GM23338 (cell line): ENCODE measurements at regions not wholly inside any gene's neighbourhood (a gene's known extent, or its start where the extent isn't known, plus 50 kb on each side); places are given as distances from the start of the nearest gene placed in this dataset.

Experiments
- ATAC-seq: fragments of 200-7000 bp; cut with Tn5 transposase; 3 replicates; pipeline ENCODE4 v1.9.1; 2020
- DNase-seq: peaks from one replicate; pipeline ENCODE4 v3.0.0-alpha.2; 2015; ENCODE audit warnings: low spot score
- H2AFZ ChIP-seq: fragments of 200-600 bp; sonication (generic); 2 replicates; pipeline ENCODE4 v1.8.0; 2016; ENCODE audit warnings: antibody characterized with exemption, mild to moderate bottlenecking, moderate library complexity
- H3F3A ChIP-seq: fragments of 200-600 bp; sonication (generic); replicated peaks from 2 replicates; pipeline ENCODE4 v1.8.0; 2017; ENCODE audit warnings: antibody characterized with exemption, mixed run types, low read depth
- H3K27ac ChIP-seq: fragments of 200-600 bp; sonication (generic); 2 replicates; pipeline ENCODE4 v1.6.1; 2016; ENCODE audit warnings: low read depth
- H3K27me3 ChIP-seq: fragments of 200-600 bp; sonication (generic); 2 replicates; pipeline ENCODE4 v1.8.0; 2016; ENCODE audit warnings: mild to moderate bottlenecking, mixed run types, moderate library complexity; ENCODE audit not compliant: insufficient read depth
- H3K36me3 ChIP-seq: fragments of 200-600 bp; sonication (generic); 2 replicates; pipeline ENCODE4 v1.8.0; 2016; ENCODE audit warnings: mild to moderate bottlenecking; ENCODE audit not compliant: insufficient read depth
- H3K4me1 ChIP-seq: fragments of 200-600 bp; sonication (generic); 2 replicates; pipeline ENCODE4 v1.8.0; 2016; ENCODE audit warnings: mild to moderate bottlenecking, moderate library complexity; ENCODE audit not compliant: insufficient read depth
- H3K4me2 ChIP-seq: fragments of 200-600 bp; sonication (generic); 2 replicates; pipeline ENCODE4 v1.7.1; 2017; ENCODE audit warnings: mixed run types
- H3K4me3 ChIP-seq: fragments of 200-600 bp; sonication (generic); 2 replicates; pipeline ENCODE4 v1.6.1; 2016; ENCODE audit warnings: mixed run types
- H3K79me2 ChIP-seq: fragments of 200-600 bp; sonication (generic); replicated peaks from 2 replicates; pipeline ENCODE4 v1.8.0; 2017; ENCODE audit warnings: mild to moderate bottlenecking; ENCODE audit not compliant: insufficient read depth
- H3K9me2 ChIP-seq: fragments of 200-600 bp; sonication (generic); 2 replicates; pipeline ENCODE4 v1.8.0; 2017; ENCODE audit not compliant: insufficient read depth
- H4K20me1 ChIP-seq: fragments of 200-600 bp; sonication (generic); replicated peaks from 2 replicates; pipeline ENCODE4 v1.8.0; 2017; ENCODE audit warnings: mild to moderate bottlenecking; ENCODE audit not compliant: insufficient read depth
- H3K27ac Mint-ChIP-seq: 2 replicates; pipeline ENCODE4 v1.8.0; 2020; ENCODE audit warnings: inconsistent platforms, mild to moderate bottlenecking, moderate library complexity, mixed read lengths
- H3K27me3 Mint-ChIP-seq: 3 replicates; pipeline ENCODE4 v1.8.0; 2022; ENCODE audit warnings: low read depth, mild to moderate bottlenecking, moderate library complexity, mixed read lengths, inconsistent platforms; ENCODE audit not compliant: insufficient read depth, poor library complexity
- H3K36me3 Mint-ChIP-seq: 3 replicates; pipeline ENCODE4 v1.8.0; 2021; ENCODE audit warnings: low read depth, mild to moderate bottlenecking, inconsistent platforms, moderate library complexity, mixed read lengths
- H3K4me1 Mint-ChIP-seq: 3 replicates; pipeline ENCODE4 v1.8.0; 2020; ENCODE audit warnings: mild to moderate bottlenecking, inconsistent platforms, mixed read lengths
- H3K4me3 Mint-ChIP-seq: 3 replicates; pipeline ENCODE4 v1.8.0; 2021; ENCODE audit warnings: moderate library complexity, mild to moderate bottlenecking, inconsistent platforms, mixed read lengths
- H3K9me3 Mint-ChIP-seq: 3 replicates; pipeline ENCODE4 v1.8.0; 2020; ENCODE audit warnings: moderate library complexity, mild to moderate bottlenecking, inconsistent platforms, mixed read lengths
- CREB1 ChIP-seq: fragments of 250-450 bp; sonication (Bioruptor Pico); IDR thresholded peaks from 2 replicates; pipeline ENCODE4 v1.5.0; 2020; ENCODE audit warnings: low read depth, mild to moderate bottlenecking, moderate library complexity
- CTCF ChIP-seq, 2 experiments: fragments of 200-600 bp in 1 of 2; sonication (generic) in 1 of 2; conservative IDR thresholded peaks; 2 replicates each; pipeline versions ENCODE4 v1.5.1 to v1.6.1; 2016 to 2017; ENCODE audit warnings: antibody characterized with exemption in 2 of 2, low read depth in 2 of 2, mild to moderate bottlenecking in 2 of 2, moderate library complexity in 1 of 2
- ETS1 ChIP-seq: IDR thresholded peaks from 2 replicates; pipeline ENCODE4 v1.6.1; 2016; ENCODE audit warnings: antibody characterized with exemption
- EZH2 ChIP-seq: fragments of 200-600 bp; sonication (generic); IDR thresholded peaks from one replicate; pipeline ENCODE4 v1.8.0; 2017; ENCODE audit warnings: antibody characterized with exemption, mild to moderate bottlenecking, low read depth; ENCODE audit not compliant: unreplicated experiment
- EZH2phosphoT487 ChIP-seq: fragments of 200-600 bp; sonication (generic); IDR thresholded peaks from one replicate; pipeline ENCODE4 v1.8.1; 2018; ENCODE audit warnings: antibody characterized with exemption; ENCODE audit not compliant: unreplicated experiment
- JUNB ChIP-seq: IDR thresholded peaks from one replicate; pipeline ENCODE4 v1.6.1; 2016; ENCODE audit warnings: antibody characterized with exemption; ENCODE audit not compliant: unreplicated experiment
- NANOG ChIP-seq: IDR thresholded peaks from 2 replicates; pipeline ENCODE4 v1.6.1; 2016; ENCODE audit warnings: antibody characterized with exemption, borderline replicate concordance
- POLR2AphosphoS5 ChIP-seq: IDR thresholded peaks from 2 replicates; pipeline ENCODE4 v1.6.1; 2016; ENCODE audit warnings: antibody characterized with exemption, low read depth
- STAT1 ChIP-seq: IDR thresholded peaks from one replicate; pipeline ENCODE4 v1.6.1; 2016; ENCODE audit warnings: antibody characterized with exemption; ENCODE audit not compliant: unreplicated experiment
- ZNF114 ChIP-seq: fragments of 250-450 bp; sonication (Bioruptor Pico); IDR thresholded peaks from 2 replicates; pipeline ENCODE4 v1.5.0; 2020; ENCODE audit warnings: mild to moderate bottlenecking, moderate library complexity
- ZNF331 ChIP-seq: fragments of 250-450 bp; sonication (Bioruptor Pico); IDR thresholded peaks from 2 replicates; pipeline ENCODE4 v1.5.0; 2020; ENCODE audit warnings: low read depth, mild to moderate bottlenecking, moderate library complexity
- TF ChIP-seq, protein P1 (sequence below): fragments of 250-450 bp; sonication (Bioruptor Pico); IDR thresholded peaks from 2 replicates; pipeline ENCODE4 v1.5.0; 2020; ENCODE audit warnings: mild to moderate bottlenecking, moderate library complexity
- TF ChIP-seq, protein P2 (sequence below): IDR thresholded peaks from one replicate; pipeline ENCODE4 v1.6.1; 2018; ENCODE audit warnings: antibody characterized with exemption; ENCODE audit not compliant: unreplicated experiment

GRCh38 chr3:7843441-7843840 is 658.2 kb upstream of the LMCD1 start:
- H3K4me3 ChIP-seq: no peak overlapping the region
- no peak overlapping the region for H3K4me3 Mint-ChIP-seq
- no peaks in the 10 kb centered on the region for H4K20me1 ChIP-seq
- H3K36me3 ChIP-seq: no peaks in the 10 kb centered on the region
- H3K4me1 Mint-ChIP-seq: 0 out of 3 replicates have a peak, but pooled peaks cover 8% of the 10 kb centered on the region
- DNase-seq: no peak
- H3F3A ChIP-seq: no peaks in the 10 kb centered on the region
- H3K9me2 ChIP-seq: no peaks in the 10 kb centered on the region
- ATAC-seq: no peak
- no peak for TF ChIP-seq STAT1
- TF ChIP-seq ETS1: no peak
- TF ChIP-seq ZNF331: no peak
- TF ChIP-seq CTCF (conservative IDR thresholded peaks at IDR 0.05; ENCODE audit: low read depth in 2 of 2): no peak
- TF ChIP-seq EZH2phosphoT487: no peak
- TF ChIP-seq CREB1 (CRISPR knock-in tag): no peak
- no peak for TF ChIP-seq JUNB
- TF ChIP-seq, protein P1, sequence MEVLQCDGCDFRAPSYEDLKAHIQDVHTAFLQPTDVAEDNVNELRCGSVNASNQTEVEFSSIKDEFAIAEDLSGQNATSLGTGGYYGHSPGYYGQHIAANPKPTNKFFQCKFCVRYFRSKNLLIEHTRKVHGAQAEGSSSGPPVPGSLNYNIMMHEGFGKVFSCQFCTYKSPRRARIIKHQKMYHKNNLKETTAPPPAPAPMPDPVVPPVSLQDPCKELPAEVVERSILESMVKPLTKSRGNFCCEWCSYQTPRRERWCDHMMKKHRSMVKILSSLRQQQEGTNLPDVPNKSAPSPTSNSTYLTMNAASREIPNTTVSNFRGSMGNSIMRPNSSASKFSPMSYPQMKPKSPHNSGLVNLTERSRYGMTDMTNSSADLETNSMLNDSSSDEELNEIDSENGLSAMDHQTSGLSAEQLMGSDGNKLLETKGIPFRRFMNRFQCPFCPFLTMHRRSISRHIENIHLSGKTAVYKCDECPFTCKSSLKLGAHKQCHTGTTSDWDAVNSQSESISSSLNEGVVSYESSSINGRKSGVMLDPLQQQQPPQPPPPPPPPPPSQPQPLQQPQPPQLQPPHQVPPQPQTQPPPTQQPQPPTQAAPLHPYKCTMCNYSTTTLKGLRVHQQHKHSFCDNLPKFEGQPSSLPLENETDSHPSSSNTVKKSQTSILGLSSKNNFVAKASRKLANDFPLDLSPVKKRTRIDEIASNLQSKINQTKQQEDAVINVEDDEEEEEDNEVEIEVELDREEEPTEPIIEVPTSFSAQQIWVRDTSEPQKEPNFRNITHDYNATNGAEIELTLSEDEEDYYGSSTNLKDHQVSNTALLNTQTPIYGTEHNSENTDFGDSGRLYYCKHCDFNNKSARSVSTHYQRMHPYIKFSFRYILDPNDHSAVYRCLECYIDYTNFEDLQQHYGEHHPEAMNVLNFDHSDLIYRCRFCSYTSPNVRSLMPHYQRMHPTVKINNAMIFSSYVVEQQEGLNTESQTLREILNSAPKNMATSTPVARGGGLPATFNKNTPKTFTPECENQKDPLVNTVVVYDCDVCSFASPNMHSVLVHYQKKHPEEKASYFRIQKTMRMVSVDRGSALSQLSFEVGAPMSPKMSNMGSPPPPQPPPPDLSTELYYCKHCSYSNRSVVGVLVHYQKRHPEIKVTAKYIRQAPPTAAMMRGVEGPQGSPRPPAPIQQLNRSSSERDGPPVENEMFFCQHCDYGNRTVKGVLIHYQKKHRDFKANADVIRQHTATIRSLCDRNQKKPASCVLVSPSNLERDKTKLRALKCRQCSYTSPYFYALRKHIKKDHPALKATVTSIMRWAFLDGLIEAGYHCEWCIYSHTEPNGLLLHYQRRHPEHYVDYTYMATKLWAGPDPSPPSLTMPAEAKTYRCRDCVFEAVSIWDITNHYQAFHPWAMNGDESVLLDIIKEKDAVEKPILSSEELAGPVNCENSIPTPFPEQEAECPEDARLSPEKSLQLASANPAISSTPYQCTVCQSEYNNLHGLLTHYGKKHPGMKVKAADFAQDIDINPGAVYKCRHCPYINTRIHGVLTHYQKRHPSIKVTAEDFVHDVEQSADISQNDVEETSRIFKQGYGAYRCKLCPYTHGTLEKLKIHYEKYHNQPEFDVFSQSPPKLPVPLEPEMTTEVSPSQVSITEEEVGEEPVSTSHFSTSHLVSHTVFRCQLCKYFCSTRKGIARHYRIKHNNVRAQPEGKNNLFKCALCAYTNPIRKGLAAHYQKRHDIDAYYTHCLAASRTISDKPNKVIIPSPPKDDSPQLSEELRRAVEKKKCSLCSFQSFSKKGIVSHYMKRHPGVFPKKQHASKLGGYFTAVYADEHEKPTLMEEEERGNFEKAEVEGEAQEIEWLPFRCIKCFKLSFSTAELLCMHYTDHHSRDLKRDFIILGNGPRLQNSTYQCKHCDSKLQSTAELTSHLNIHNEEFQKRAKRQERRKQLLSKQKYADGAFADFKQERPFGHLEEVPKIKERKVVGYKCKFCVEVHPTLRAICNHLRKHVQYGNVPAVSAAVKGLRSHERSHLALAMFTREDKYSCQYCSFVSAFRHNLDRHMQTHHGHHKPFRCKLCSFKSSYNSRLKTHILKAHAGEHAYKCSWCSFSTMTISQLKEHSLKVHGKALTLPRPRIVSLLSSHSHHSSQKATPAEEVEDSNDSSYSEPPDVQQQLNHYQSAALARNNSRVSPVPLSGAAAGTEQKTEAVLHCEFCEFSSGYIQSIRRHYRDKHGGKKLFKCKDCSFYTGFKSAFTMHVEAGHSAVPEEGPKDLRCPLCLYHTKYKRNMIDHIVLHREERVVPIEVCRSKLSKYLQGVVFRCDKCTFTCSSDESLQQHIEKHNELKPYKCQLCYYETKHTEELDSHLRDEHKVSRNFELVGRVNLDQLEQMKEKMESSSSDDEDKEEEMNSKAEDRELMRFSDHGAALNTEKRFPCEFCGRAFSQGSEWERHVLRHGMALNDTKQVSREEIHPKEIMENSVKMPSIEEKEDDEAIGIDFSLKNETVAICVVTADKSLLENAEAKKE: no peak
- TF ChIP-seq POLR2AphosphoS5: no peak
- no peak for TF ChIP-seq NANOG
- TF ChIP-seq, protein P2, sequence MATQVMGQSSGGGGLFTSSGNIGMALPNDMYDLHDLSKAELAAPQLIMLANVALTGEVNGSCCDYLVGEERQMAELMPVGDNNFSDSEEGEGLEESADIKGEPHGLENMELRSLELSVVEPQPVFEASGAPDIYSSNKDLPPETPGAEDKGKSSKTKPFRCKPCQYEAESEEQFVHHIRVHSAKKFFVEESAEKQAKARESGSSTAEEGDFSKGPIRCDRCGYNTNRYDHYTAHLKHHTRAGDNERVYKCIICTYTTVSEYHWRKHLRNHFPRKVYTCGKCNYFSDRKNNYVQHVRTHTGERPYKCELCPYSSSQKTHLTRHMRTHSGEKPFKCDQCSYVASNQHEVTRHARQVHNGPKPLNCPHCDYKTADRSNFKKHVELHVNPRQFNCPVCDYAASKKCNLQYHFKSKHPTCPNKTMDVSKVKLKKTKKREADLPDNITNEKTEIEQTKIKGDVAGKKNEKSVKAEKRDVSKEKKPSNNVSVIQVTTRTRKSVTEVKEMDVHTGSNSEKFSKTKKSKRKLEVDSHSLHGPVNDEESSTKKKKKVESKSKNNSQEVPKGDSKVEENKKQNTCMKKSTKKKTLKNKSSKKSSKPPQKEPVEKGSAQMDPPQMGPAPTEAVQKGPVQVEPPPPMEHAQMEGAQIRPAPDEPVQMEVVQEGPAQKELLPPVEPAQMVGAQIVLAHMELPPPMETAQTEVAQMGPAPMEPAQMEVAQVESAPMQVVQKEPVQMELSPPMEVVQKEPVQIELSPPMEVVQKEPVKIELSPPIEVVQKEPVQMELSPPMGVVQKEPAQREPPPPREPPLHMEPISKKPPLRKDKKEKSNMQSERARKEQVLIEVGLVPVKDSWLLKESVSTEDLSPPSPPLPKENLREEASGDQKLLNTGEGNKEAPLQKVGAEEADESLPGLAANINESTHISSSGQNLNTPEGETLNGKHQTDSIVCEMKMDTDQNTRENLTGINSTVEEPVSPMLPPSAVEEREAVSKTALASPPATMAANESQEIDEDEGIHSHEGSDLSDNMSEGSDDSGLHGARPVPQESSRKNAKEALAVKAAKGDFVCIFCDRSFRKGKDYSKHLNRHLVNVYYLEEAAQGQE: no peak
- no peak for TF ChIP-seq EZH2
- TF ChIP-seq ZNF114: no peak
- H3K79me2 ChIP-seq: no peaks in the 10 kb centered on the region
- no peaks in the 10 kb centered on the region; the same call in 2 of the 3 replicates for H3K36me3 Mint-ChIP-seq
- H3K4me2 ChIP-seq: no peak overlapping the region
- H3K9me3 Mint-ChIP-seq: no peaks in the 10 kb centered on the region
- 0 out of 2 replicates have a peak, but pooled peaks cover 4% of the 10 kb centered on the region for H3K4me1 ChIP-seq
- no peak overlapping the region for H2AFZ ChIP-seq
- no peaks in the 10 kb centered on the region for H3K27me3 ChIP-seq
- H3K27ac Mint-ChIP-seq: no peak overlapping the region
- peaks cover 1% of the 10 kb centered on the region for H3K27me3 Mint-ChIP-seq
- H3K27ac ChIP-seq: no peak overlapping the region
